Fibroblast of skin of right quadriceps (primary cell): ENCODE measurements at regions not wholly inside any gene's neighbourhood (a gene's known extent, or its start where the extent isn't known, plus 50 kb on each side); places are given as distances from the start of the nearest gene placed in this dataset.
"Not testable (repeated sequence)": the region's sequence is repeated elsewhere in the genome, so short reads cannot be mapped to it uniquely, and the experiment has no call there.

Experiments
- DNase-seq: peaks from one replicate; pipeline ENCODE4 v3.0.0-alpha.2; 2013

DNA sequence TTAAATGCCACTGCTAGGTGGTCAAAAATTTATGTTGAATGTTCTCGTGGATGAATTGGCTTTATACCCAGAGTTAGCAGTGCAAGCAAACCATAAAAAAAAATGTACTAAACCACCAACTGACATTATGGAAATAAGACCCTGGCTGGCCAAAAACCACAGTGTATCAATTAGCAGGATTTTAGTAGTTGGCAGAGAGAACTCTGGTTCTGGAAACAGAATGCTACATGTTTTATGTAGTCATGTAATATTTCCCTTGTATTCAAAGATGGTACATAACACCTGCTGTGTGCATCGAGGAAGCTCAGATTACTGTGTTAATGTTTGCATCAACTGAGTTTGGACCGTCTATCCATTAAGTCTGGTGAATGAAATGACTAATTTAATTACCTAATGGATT is 618.5 kb downstream of the CCSER2 start:
- DNase-seq: no peak

DNA sequence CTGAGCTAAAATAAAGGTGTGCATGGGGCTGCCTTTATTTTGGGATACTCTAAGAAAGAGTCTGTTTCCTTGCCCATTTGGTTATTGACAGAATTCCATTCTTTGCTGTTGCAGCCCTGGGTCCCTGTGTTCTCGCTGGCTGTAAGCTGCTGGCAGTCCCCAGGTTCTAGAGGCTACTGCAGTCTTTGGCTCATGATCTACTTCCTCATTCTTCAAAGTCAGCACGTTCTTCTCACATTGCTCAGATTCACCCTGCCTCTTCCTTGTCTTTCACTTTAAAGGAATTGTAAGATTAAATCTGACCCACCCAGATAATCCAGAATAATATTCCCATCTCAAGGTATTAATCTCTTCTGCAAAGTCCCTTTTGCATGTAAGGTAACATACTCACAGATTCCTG is 620.3 kb downstream of the CCSER2 start:
- no peak for DNase-seq

DNA sequence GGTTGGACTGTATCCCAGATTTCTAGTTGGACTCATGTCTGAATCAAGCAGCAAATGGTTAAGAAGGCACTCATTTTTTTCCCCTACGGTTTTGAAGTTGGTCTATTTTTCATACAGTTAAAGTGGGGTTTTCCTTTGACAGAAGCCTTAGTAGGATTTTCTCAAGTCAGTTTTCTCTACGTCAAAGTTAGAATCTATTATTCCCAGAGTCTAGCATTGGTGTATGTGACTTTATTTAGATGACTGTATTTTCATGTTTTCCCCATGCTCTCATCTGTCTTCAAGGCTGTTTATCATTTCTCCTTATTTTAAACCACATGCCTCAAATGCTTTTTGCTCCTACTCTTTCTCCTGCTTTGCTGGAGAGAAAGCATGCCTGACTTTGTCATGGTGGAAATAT is 623.2 kb downstream of the CCSER2 start:
- no peak for DNase-seq

DNA sequence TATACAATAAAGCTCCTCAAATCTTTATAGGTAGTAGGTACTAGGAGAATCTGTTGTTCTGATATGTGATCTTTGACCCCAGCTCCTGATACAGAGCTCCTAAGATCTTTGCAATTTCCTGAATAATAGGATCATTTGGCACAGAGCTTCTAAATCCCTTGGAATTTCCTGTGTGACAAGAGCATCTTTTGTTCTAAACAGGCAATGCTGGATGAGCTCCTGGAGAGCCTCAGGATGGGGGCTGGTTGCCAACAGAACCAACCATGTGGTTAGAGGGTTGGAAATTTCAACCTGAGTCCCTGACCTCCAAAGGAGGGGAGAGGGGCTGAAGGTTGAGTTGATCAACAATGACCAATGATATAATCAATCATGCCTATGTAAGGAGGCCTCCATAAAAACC is 629.0 kb downstream of the CCSER2 start:
- DNase-seq: no peak

DNA sequence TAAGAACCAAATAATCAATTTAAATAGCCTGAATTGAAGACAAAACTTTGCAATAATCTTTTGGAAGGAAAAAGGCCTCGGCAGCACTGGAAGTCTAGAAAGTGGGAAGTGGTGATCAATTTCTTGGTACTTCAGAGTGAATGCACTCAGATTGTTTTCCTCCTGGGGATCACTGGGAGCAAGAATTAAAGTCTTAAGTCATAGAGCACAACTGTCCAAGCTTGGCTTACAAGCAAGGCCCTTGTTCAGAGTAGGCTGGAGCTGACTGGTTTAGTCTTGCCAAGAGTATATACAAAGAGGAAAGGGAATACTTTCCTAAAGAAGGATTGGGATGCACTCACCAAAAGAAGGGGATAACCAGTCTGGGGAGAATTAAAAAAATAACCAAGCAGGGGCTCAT is 637.1 kb downstream of the CCSER2 start:
- no peak for DNase-seq

DNA sequence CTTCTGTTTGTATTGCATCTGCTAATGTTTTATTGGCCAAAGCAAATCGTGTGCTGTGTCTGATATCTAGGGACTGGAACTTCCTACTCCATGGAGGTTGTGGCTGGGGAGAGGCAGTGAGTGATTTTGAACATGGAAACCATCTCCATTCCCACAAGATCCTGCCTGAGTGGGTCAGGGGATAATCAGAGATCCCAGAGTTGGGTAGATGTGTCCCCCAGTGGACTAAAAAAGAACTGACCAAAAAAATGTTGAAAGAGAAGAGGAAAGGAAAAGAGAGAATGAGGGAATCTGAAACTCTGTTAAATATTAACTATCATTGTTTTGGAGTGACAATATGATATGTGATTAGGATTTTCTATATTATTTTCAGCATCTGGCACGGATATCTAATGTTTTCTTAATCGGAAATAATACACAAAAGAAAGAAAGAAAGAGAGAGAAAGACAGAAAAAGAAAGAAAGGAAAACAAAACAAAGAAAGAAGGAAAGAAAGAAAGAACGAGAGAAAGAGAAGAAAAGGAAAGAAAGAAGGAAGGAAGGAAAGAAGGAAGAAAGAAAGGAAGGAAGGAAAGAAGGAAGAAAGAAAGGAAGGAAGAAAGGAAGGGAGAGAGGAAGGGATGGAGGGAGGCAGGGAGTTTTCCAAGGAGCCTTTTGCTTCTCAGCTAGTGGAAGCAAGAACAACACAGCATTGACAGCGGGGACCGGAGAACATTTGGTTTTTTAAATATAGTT is 638.5 kb downstream of the CCSER2 start:
- no peak for DNase-seq

DNA sequence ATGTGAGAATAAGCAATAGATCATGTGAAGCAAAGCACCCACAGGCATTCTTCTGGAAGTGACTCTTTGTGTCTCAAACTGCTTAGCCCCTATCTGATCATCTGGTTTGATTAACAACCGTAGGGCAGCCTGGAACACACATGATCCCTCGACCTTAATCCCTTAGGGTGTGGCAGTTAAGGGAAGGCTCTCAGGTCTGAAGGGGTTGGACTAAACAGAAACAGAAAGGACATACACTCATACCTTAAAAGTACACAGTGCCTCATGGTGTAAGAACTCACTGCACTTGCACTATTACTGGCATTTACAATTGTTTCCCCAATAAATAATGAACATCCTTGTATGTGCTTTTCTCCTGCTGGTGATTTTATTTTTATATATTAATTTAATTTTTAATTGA is 640.9 kb downstream of the CCSER2 start:
- DNase-seq: not testable (repeated sequence)

DNA sequence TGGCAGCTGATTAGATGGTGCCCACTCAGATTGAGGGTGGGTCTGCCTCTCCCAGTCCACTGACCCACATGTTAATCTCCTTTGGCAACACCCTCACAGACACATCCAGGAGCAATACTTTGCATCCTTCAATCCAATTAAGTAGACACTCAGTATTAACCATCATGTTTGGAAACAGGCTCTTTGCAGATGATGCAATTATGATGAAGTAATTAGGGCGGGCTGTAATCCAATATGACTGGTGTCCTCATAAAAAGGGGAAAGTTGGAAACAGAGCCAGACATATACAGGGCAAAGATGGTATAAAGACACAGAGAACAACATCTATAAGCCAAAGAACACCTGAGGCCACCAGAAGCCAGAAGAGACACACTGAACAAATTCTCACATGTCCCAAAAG is 658.6 kb downstream of the CCSER2 start:
- DNase-seq: no peak

DNA sequence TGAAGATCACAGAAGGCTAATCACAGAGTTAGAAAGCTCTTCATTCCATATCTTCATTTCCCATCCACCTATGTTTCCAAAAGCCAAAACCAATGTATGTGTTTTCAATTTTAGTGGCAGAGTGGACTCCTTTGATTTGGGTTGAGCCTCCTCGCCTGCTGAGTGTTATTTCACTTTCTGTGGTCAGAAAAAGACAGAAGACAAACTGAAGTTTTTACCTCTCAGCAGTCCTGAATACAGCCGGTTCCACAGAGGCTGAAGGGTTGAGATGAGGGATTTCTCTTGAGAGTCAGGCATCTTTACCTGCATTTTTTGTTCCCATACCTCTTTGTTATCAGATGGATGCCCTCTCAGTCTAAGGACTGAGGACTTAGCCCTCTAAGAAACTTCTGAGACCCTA is 659.6 kb downstream of the CCSER2 start:
- no peak for DNase-seq

DNA sequence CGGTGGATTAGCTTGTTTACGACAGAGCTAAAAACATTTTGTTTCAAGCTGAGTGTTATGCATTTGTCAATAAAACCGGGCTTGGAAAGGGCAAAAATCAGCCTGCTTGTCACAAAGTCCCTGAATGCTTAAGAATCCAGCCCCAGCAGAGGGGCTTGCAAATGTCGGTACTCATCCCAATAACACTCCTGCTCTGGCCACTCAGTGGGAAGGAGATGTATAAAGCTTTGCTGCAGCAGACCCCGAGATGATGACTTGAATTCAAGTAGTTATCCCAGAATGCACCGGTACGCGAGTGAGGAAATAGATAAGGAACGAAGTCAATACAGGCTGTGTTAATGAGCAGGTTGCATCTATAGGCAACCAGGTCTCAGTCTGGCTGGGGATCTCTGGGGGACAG is 662.3 kb downstream of the CCSER2 start:
- DNase-seq: no peak

DNA sequence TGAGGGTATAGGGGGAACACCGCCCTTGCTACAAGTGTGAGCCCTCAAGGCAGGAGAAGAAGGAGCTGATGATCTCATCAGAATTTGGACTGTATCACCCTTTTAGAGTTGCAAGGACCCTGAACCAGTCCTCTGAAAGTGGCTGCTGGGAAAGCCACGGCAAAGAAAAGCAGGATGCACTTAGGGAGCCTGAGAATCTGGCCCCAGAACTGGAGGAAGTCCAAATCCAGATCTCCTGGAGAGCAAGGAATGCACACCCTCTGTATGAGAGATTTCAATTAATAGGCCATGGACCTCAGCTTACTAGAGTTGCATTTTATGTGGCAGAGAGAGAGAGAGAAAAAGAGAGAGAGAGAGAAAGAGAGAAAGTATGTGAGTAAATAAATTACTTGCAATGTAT is 662.9 kb downstream of the CCSER2 start:
- no peak for DNase-seq

DNA sequence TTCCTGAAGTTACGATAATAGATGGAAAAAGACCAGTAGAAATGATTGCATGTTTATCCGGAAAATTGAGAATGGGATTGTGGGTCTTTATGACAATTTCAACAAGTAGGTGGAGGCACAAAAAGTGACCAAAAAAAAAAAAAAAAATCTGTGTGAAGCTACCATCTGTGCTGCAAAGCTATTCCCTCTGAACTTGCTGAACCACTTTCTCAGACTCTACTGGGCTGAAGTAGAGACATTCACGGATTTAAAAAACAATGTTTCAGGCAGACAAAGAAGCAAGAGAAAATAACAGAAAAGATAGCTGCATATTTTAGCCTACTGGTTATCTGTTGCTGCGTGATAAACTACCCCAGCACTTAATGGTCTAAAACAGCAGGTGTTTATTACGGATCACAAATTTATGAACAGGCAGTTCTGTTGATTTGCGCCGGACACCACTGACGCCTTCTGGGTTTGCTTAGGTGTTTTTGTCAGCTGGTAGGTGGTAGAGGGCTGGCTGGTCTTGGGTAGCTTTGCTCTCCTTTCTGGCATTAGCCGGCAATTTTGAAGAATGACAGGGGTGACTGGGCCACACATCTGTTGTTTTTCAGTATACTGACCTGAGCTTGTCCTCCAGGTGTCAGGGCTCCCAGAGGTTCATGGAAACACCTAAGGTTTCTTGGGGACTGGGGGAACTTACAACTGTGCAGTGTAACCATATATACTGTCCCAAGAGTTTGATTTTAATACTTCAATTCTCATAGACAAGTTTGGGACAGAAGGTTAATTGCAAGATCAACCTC is 665.1 kb downstream of the CCSER2 start:
- DNase-seq: no peak

DNA sequence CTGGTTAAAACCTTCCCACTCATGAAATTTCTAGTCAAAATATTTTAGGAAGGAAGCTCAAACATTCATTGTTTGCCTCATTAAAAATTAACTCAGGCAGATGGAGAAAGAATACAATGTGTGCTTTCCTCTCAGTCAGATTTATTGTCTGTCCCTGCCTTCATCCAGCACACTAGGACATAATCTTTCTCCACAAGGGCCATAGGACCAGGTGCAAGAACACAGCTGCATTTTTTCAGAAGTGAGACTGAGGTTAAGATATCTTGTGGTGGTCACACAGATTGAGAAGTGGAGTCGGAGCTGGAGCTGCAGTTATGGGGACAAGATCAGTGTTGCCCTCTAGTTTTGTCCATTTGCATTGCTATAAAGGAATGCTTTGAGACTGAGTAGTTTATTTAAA is 666.3 kb downstream of the CCSER2 start:
- DNase-seq: no peak

DNA sequence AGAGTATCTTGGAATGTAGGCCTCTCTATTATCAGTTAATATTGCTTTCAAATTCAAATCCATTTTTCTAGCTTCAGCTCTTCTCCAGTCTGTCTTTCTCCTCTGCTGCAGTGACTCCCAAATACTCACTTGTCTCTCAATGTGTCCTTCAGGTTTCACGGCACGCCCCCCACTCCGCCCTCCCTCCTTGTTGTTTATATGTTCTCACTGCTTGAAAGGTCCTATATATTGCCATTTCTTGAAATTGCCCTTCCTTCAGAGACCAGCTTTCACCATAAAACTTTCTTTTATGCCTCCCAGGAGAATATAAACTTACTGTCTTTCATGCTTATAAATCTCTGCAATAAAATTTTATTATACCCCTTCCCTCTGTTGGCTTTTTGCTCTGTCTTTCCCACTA is 668.2 kb downstream of the CCSER2 start:
- no peak for DNase-seq

DNA sequence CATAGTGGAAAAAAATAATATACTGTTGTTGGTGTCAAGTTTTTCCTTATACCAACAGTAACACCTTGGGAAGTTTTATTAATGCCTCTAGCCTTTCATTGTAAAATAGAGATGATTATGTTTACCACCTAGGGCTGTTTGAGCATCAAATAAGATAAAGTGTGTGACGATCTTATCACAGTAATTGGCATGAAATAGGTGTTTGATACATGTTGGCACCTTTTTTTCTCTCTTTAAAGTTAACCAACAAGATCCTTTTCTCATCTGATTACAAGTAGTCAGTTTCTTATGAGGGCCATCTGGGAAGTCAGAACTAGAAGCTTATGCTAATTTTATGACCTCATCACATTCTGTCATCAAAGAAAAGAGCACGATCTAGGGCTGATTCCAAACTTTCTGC is 669.5 kb downstream of the CCSER2 start:
- no peak for DNase-seq

DNA sequence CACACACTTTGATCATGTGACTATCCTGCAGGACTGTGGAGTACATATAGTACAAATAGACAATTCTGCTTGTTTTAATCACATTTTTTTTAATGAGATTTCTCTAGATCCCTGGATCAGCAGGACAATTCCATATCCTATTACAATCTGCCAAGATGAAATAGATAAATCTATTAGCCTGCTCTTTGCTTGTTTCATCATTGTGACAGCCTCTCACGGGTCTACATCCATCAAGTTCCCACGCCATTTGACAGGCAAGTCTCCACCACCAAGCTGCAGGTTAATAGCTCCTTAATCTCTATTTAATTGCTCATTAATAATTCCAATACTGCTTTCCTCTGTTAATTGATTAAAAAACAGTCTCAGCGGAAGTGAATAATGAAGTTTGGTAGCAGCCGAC is 671.5 kb downstream of the CCSER2 start:
- no peak for DNase-seq

DNA sequence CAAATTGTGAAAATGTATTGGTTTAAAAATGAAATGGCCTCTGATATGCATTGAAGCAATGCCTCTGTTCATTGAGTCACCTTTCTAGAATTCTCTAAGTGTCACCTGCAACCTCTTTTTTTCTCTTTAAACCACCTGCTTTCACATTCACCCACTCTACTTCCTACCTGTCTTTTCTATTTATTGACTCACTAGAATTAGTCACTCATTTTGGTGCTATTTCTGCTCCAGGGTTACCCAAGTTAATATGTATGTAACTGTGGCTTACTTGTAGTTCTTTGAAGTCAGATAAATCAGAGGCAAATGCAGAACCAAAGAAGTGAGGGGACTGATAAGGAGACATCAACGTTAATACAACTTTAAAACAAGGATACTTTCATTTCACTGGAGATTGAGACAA is 674.7 kb downstream of the CCSER2 start:
- no peak for DNase-seq

DNA sequence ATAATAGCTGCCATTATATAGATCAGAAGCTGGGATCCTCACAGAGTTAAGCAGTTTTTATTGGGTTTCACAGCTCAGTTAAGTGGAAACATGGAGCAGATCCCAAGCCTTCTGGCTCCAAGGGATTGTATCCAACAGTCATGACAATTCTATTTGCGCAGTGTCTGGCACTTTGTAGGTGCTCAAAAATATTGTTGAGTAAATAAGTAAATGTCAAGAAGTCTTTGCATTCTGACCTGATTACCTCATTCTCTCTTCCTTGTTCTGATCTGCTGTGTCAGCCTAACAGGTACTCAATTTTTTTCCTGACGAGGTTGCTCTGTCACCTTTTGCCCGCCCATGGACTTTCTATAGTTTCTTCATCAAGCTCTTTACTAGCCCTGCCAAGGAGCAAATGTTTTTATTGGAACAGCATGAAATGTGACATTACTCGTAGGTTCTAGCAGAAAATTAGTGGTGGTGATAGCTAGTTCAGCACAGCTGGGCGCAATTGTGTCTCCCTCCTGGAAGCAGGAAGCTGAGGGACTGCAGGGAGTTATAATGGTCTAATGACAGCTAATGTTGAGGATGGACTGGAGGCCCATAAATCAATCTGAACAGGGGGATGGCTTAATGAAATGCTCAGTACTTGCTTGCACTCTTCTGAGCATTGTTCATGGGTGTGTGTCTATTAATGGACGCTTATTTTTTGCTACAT is 680.2 kb downstream of the CCSER2 start:
- DNase-seq: no peak

DNA sequence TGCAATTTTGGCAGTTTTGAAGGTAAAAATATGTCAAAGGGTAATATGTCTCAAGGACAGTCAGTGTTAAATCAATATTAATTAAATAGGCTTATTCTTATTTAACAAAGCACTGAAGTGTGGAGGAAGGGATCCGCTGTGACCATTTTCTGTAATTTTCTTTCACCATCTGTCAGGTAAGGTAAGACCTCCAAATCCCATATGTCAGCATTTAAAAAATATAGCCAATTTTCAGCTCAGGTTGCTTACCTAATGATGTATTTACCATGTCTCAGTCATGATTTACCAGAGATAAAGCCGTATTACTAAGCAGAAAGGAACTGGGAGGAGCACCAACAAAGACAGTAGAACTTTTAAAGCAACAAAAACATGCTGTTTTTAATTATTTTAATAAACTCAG is 683.9 kb downstream of the CCSER2 start:
- no peak for DNase-seq

DNA sequence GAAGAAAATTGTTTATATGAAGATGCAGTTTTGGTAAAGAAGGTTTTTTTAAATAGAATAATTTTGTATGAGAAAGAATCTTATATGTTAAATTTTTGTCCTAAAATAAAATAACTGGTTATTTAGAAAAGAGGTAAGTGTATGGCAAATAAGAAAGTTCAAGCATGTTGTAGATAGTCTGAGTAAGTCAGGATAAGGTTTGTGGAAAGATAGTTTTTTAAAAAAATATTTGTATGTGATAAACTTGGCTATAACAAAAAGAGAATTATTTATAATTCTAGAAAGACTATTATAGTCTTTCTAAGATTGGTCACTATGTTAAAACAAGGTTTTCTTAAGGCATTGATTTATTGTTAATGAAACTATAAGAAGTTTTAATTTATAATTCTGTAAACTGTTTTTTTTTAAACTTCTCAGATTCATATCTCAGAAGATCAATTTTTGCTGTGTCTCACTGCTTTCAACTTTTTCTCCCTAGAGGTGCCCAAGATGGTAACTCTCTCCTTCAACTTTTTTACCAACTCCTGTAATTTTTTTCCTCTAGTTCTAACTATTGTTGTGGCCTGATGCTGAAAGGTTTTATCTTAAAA is 698.6 kb downstream of the CCSER2 start:
- DNase-seq: no peak

DNA sequence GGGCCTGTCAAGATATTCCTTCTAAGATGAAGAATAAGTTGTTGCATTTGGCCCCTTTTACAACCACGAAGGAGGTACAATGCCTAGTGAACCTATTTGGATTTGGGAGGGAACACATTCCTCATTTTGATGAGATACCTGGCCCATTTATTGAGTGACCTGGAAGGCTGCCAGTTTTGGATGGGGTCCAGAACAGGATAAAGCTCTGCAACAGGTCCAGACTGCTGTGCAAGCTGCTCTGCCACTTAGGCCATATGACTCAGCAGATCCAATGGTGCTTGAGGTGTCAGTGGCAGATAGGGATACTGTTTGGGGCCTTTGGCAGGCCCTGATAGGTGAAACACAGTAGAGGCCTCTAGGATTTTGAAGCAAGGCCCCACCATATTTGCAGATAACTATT is 704.6 kb downstream of the CCSER2 start:
- DNase-seq: no peak

DNA sequence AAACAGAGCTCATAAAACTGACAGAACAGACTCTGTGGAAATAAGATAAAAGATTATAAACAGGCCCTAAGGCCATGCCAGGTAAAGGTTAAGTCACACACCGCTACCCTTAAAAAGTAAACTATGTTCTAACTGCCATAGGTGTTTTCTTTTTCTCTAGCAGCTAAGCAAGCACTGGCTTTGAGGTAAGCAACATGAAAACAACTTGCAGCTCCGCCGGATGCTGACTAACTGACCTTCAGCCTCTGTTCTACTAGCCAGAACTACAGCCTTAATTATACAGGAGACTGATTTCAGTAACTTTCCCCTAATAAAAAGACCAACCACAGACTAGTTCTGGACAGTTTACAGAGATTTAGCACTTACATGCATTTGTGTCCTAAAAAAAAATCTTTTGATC is 708.3 kb downstream of the CCSER2 start:
- no peak for DNase-seq

DNA sequence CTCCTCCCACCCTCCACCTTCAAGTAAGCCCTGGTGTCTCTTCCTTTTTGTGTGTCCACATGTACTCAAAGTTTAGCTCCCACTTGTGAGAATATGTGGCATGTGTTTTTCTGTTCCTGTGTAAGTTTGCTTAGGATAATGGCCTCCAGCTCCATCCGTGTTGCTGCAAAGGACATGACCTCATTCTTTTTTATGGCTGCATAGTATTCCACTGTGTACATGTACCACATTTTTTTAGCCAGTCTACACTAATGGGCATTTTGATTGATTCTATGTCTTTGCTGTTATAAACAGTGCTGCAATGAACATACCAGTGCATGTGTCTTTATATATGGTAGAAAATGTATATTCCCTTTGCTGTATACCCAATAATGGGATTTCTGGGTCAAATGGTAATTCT is 710.9 kb downstream of the CCSER2 start:
- no peak for DNase-seq

DNA sequence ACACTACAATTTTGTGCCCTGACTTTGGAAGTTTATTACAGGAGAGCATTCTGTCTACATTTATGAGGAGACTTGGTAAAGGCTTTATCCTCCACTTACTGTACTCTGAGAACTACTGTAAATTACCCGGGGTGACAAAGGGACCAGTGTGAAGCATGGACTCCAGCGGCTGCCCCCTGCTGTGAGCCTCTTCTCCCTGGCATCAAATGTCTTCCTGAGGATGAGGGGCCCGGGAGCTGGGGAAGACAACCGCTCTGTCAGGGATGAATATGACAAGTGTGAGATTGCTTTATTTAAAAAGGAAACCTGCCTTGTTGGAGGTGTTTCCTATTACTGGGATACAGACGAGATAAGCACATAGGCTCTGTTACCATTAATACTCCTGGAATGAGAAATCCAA is 714.8 kb downstream of the CCSER2 start:
- no peak for DNase-seq
